HT1080 (cell line): ENCODE measurements at regions not wholly inside any gene's neighbourhood (a gene's known extent, or its start where the extent isn't known, plus 50 kb on each side); places are given as distances from the start of the nearest gene placed in this dataset.
A peak's percentile ranks its signal among the peaks of the same experiment; 100 is the strongest.
"Not testable (repeated sequence)": the region's sequence is repeated elsewhere in the genome, so short reads cannot be mapped to it uniquely, and the experiment has no call there.

Experiments
- DNase-seq: peaks from one replicate; pipeline ENCODE4 v3.0.0-alpha.2; 2015; ENCODE audit warnings: low read depth

GRCh38 chr1:67528141-67528540 is 97.9 kb upstream of the SERBP1 start:
- DNase-seq: no peak

- no peak for DNase-seq
These were observed 99.9 kb upstream of the SERBP1 start for GRCh38 chr1:67530071-67530470.

GRCh38 chr1:67532452-67533216 is 102.4 kb upstream of the SERBP1 start:
- peak; percentile 79 for DNase-seq

- peak; percentile 85 for DNase-seq
These were observed 104.4 kb upstream of the SERBP1 start for GRCh38 chr1:67534627-67535065.

- DNase-seq: peak; percentile 73
These were observed 105.3 kb upstream of the SERBP1 start for GRCh38 chr1:67535474-67535873.

GRCh38 chr1:67536957-67537666 is 106.9 kb upstream of the SERBP1 start:
- no peak for DNase-seq

GRCh38 chr1:67537667-67538018 is 107.4 kb upstream of the SERBP1 start:
- no peak for DNase-seq

GRCh38 chr1:67540025-67540732 is 110.0 kb upstream of the SERBP1 start:
- no peak for DNase-seq

- peak; percentile 32 for DNase-seq
These were observed 110.5 kb upstream of the SERBP1 start for GRCh38 chr1:67540733-67541125.

- DNase-seq: no peak
These were observed 112.5 kb upstream of the SERBP1 start for GRCh38 chr1:67542747-67543146.

- no peak for DNase-seq
These were observed 114.7 kb upstream of the SERBP1 start for GRCh38 chr1:67544921-67545320.

- no peak for DNase-seq
These were observed 115.2 kb upstream of the SERBP1 start for GRCh38 chr1:67545364-67545763.

- no peak for DNase-seq
These were observed 121.2 kb upstream of the SERBP1 start for GRCh38 chr1:67551375-67551774.

GRCh38 chr1:67552336-67552759 is 122.1 kb upstream of the SERBP1 start:
- no peak for DNase-seq

GRCh38 chr1:67554204-67554603 is 124.0 kb upstream of the SERBP1 start:
- not testable (repeated sequence) for DNase-seq

- DNase-seq: no peak
These were observed 125.5 kb upstream of the SERBP1 start for GRCh38 chr1:67555461-67556296.

- no peak for DNase-seq
These were observed 126.2 kb upstream of the SERBP1 start for GRCh38 chr1:67556297-67556900.

GRCh38 chr1:67557696-67558448 is 127.1 kb upstream of the GADD45A start:
- no peak for DNase-seq

GRCh38 chr1:67558449-67559193 is 126.4 kb upstream of the GADD45A start:
- DNase-seq: no peak
